ENCODE measurements at regions not wholly inside any gene's neighbourhood (a gene's known extent, or its start where the extent isn't known, plus 50 kb on each side); places are given as distances from the start of the nearest gene placed in this dataset.
A peak's percentile ranks its signal among the peaks of the same experiment; 100 is the strongest.

DNA sequence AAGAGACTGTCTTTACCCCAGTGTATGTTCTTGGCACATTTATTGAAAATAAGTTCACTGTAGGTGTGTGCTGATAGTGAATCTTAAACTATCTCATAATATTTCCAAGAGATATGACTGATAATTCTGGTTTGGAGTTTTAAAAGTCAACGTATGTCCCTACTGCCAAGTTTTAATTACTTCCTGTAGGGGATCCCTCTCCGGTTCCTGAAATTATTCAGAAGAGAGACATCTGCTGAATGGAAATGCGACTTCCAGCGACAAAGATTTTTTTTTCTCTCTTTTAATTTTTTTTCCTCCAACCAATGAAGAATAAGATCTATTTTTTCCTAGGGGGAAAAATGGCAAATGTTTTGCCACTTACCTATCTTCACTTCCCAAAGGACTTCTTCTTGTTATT is 498.9 kb upstream of the TGFBR2 start:
- Histone ChIP-seq H3K4me3 (no peak overlapping the region), H3K27ac (no peak overlapping the region), H3K9me3 (no peaks in the 10 kb centered on the region), H3K36me3 (no peaks in the 10 kb centered on the region), H3K27me3 (no peaks in the 10 kb centered on the region), H3K4me1 (ENCODE audit: insufficient read depth) (no peaks in the 10 kb centered on the region)
- TF ChIP-seq EP300 (IDR thresholded peaks at IDR 0.05), result no peak
- TF ChIP-seq POLR2A (IDR thresholded peaks at IDR 0.05), result no peak
- TF ChIP-seq, protein P1, sequence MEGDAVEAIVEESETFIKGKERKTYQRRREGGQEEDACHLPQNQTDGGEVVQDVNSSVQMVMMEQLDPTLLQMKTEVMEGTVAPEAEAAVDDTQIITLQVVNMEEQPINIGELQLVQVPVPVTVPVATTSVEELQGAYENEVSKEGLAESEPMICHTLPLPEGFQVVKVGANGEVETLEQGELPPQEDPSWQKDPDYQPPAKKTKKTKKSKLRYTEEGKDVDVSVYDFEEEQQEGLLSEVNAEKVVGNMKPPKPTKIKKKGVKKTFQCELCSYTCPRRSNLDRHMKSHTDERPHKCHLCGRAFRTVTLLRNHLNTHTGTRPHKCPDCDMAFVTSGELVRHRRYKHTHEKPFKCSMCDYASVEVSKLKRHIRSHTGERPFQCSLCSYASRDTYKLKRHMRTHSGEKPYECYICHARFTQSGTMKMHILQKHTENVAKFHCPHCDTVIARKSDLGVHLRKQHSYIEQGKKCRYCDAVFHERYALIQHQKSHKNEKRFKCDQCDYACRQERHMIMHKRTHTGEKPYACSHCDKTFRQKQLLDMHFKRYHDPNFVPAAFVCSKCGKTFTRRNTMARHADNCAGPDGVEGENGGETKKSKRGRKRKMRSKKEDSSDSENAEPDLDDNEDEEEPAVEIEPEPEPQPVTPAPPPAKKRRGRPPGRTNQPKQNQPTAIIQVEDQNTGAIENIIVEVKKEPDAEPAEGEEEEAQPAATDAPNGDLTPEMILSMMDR (IDR thresholded peaks at IDR 0.05), result no peak
- DNase-seq, result no peak
- WGBS, 3 donors, result 28 to 34% (median 29%) methylated on average over 4 of the region's 4 CpGs
- intact Hi-C loops (cut with DNase I), result no loop called here

DNA sequence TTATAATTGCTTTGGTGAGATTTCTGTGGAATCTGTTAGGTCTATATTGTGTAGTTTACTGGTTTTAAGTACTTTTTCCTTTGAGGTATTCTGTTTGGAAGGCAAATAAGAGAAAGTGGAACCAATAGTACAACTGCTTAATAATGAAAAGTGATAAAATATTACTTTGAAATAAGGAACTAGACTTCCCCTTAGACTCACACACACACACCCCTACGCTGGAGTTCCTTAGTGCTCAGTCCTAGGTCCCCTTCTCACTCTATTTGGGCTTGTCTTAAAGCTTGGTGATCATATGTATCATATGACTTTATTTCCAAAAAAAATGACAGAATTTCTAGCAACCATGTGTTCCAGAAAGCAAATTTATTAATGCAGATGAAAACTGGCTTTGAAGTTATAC is 494.0 kb upstream of the TGFBR2 start:
- H3K4me3 ChIP-seq, result no peak overlapping the region
- no peaks in the 10 kb centered on the region for H3K9me3 ChIP-seq
- WGBS, 3 donors, result 80 to 84% (median 83%) methylated on average over 1 of the region's 1 CpG
- H3K27me3 ChIP-seq, result no peaks in the 10 kb centered on the region
- H3K36me3 ChIP-seq, result no peaks in the 10 kb centered on the region
- intact Hi-C loops (cut with DNase I), result loop anchor here in 1 of 4 donors (5.0 to 10.0 kb wide), 2 partner anchors 82 to 580 kb away; no protein-coding TSS in a partner anchor
- DNase-seq, result no peak
- H3K4me1 ChIP-seq (ENCODE audit: insufficient read depth), result no peaks in the 10 kb centered on the region
- H3K27ac ChIP-seq, result no peak overlapping the region
- TF ChIP-seq, protein P1 (IDR thresholded peaks at IDR 0.05), result no peak
- no peak for TF ChIP-seq EP300 (IDR thresholded peaks at IDR 0.05)
- TF ChIP-seq POLR2A (IDR thresholded peaks at IDR 0.05), result no peak

DNA sequence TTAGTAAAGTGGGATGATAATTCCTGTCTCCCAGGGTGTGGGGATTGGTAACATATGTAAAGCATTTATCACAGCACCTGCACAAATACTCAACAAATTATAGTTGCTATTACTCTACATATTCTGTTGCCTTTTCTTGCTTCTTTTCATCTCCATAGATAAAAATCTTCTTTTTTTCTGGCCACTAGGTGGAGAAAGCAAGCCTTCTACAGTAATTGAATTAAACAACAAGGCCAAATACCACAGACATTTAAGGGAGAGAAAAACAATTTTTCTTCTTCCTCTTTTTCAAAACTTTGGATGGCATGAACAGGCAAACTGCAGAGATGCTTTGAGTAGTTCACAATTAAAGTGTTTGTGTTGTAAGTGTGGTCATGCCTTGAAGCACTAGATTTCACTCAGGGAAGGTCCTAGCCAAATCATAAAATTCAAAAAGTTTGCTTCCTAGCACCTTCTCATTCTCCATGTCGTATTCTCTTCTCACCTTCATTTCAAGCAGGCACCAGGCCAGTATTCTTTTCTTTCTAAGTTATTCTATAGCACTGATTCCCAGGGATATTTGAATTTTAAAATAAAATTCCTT is 493.4 kb upstream of the TGFBR2 start:
- 29 to 48% (median 43%) methylated on average over 1 of the region's 1 CpG for WGBS, 3 donors
- Histone ChIP-seq H3K27ac (no peak overlapping the region), H3K4me1 (ENCODE audit: insufficient read depth) (no peaks in the 10 kb centered on the region), H3K27me3 (no peaks in the 10 kb centered on the region), H3K36me3 (no peaks in the 10 kb centered on the region), H3K4me3 (no peak overlapping the region), H3K9me3 (no peaks in the 10 kb centered on the region)
- no peak for DNase-seq
- intact Hi-C loops (cut with DNase I), result loop anchor here in 1 of 4 donors (5.0 to 10.0 kb wide), 2 partner anchors 82 to 579 kb away; no protein-coding TSS in a partner anchor
- TF ChIP-seq EP300 (IDR thresholded peaks at IDR 0.05), result no peak
- TF ChIP-seq, protein P1 (IDR thresholded peaks at IDR 0.05), result peak in 2 of 3 donors; percentile 10 to 53

DNA sequence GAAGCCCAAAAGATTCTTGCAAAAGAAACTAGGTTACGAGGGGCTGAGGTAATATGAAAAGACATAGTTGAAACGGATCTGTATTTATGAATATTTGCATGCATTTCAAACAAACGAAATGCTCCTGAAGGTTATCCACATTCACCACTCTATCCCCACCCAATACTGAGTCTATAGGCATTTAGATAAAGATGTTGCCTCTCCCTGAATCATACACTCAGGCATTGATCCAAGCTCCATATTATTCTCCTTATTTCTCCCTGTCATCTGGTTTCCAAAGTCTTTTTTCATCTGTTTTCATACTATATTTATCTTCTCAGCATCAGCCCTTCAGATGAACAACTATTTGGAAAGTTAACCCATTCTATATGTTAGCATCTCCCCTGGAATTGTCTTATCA is 492.5 kb upstream of the TGFBR2 start:
- no peaks in the 10 kb centered on the region for H3K9me3 ChIP-seq
- DNase-seq, result no peak
- H3K36me3 ChIP-seq, result no peaks in the 10 kb centered on the region
- intact Hi-C loops (cut with DNase I), result loop anchor here in 1 of 4 donors (5.0 to 10.0 kb wide), 2 partner anchors 81 to 578 kb away; no protein-coding TSS in a partner anchor
- H3K27ac ChIP-seq, result no peak overlapping the region
- 83 to 87% (median 85%) methylated on average over 3 of the region's 3 CpGs for WGBS, 3 donors
- H3K27me3 ChIP-seq, result no peaks in the 10 kb centered on the region
- no peak overlapping the region for H3K4me3 ChIP-seq
- H3K4me1 ChIP-seq (ENCODE audit: insufficient read depth), result no peaks in the 10 kb centered on the region
- TF ChIP-seq, protein P1 (IDR thresholded peaks at IDR 0.05), result no peak
- TF ChIP-seq EP300 (IDR thresholded peaks at IDR 0.05) (no peak), POLR2A (IDR thresholded peaks at IDR 0.05) (no peak)
